HL-60 (cell line): ENCODE measurements at regions not wholly inside any gene's neighbourhood (a gene's known extent, or its start where the extent isn't known, plus 50 kb on each side); places are given as distances from the start of the nearest gene placed in this dataset.

ENCODE experiments used
- POLR2AphosphoS5 ChIP-seq: IDR thresholded peaks from 2 replicates; pipeline ENCODE4 v1.6.1; 2012; ENCODE audit warnings: low read depth
- REST ChIP-seq: IDR thresholded peaks from 2 replicates; pipeline ENCODE4 v1.6.1; 2012; ENCODE audit warnings: low read depth; ENCODE audit not compliant: insufficient replicate concordance
- TF ChIP-seq, protein P1 (sequence below): IDR thresholded peaks from one replicate; pipeline ENCODE4 v1.5.1; 2011; ENCODE audit warnings: low read length, control low read depth, inconsistent platforms; ENCODE audit not compliant: insufficient read depth

- TF ChIP-seq, protein P1, sequence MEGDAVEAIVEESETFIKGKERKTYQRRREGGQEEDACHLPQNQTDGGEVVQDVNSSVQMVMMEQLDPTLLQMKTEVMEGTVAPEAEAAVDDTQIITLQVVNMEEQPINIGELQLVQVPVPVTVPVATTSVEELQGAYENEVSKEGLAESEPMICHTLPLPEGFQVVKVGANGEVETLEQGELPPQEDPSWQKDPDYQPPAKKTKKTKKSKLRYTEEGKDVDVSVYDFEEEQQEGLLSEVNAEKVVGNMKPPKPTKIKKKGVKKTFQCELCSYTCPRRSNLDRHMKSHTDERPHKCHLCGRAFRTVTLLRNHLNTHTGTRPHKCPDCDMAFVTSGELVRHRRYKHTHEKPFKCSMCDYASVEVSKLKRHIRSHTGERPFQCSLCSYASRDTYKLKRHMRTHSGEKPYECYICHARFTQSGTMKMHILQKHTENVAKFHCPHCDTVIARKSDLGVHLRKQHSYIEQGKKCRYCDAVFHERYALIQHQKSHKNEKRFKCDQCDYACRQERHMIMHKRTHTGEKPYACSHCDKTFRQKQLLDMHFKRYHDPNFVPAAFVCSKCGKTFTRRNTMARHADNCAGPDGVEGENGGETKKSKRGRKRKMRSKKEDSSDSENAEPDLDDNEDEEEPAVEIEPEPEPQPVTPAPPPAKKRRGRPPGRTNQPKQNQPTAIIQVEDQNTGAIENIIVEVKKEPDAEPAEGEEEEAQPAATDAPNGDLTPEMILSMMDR, result no peak
- no peak for TF ChIP-seq REST
- TF ChIP-seq POLR2AphosphoS5, result no peak
Measured at GRCh38 chr6:170192905-170193304, 98.0 kb downstream of the DLL1 start.
